CD4-positive, alpha-beta T cell treated with Interleukin-10 for 1 hour (primary cell): ENCODE measurements at regions not wholly inside any gene's neighbourhood (a gene's known extent, or its start where the extent isn't known, plus 50 kb on each side); places are given as distances from the start of the nearest gene placed in this dataset.

Source experiments
- DNase-seq: peaks from one replicate; pipeline ENCODE4 v3.0.0-alpha.2; 2020

DNA sequence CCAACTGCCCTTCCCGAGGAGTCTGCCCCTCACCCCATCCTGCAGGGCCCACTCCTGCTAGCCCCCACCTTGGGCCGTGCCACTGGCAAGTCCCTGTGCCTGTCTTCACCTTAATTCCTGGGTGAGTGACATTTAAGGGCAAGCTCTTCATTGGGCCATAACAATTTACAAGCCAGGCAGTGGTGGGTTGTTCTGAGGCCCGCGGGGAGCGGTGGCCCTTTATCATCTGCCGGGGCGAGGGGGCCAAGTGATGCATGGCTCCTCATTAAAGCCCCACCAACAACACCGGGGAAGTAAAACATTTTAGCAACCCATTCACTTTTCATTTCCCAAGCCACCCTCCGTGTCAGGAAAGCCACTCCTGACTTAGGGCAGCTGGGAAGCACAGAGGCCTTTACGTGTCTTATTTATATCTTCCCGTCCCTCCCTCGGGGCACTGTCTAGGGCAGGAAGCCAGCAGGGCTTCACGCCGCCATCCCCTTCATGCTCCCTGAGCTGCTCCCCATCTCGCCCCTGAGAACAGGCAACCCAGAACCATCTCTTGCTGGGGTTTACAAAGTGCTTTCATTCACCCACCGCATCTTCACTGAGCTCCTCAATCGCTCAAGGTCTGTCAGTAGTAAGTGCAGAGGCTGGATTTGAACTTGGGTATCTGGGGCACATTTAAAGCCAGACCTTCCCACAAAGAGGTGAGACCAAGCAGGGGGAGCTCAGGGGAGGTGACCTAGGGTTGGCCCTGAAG lies 55.5 kb upstream of the CCDC167 start:
- DNase-seq, result no peak

DNA sequence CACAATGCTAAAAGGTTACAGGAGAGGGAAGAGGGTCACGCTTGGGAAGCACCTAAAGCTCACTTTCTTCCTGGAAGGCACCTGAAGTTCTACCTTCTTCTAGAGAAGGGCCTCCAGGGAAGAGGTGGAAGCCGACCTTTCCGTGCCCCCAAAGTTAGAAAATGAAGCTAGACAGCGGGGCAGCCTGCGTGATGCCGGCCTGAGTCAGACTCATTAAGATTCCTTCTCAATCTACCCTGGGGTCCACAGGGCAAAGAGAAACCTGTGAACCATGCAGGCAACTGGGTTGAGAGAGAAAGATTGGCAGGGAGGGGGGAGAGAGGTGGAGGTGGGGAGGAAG lies 54.8 kb upstream of the CCDC167 start:
- DNase-seq, result no peak

DNA sequence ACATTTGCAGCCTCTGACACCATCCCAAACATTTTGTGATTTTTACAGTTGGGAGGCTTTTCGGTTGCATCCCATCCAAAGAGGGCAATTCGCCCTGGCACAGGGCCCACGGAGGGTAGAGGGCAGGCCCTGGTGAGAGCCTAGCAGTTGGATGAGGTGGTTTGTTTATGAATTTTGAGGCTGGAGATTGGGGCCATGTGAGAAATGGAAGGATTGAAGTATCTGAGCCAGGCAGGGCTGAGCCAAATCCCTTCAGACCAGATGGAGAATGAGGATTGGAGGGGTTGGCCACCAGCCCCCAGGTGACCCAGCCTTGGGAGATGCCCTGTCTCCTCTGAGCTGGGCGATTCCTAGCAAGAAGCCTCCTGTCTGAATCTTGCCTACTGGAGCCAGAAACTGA lies 52.6 kb upstream of the CCDC167 start:
- no peak for DNase-seq

DNA sequence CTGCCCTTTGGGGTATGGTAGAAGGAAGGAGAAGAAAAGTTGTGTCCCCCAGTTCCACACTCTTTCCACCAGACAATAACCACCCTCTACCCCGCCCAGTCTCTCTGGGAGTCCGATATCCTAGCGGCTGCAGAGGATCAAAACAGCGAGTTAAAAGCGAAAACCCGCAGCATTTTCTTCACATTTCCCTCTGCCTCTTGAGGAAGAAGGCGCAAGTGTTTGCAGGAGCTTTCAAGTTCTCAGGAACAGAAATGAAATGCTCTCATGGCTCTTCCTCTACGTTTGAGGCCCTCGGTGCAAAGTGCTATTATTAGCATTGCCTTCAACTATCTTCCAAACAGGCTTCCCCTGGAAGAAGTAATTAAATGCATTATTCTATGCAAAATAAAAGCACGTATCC lies 52.2 kb upstream of the CCDC167 start:
- no peak for DNase-seq

DNA sequence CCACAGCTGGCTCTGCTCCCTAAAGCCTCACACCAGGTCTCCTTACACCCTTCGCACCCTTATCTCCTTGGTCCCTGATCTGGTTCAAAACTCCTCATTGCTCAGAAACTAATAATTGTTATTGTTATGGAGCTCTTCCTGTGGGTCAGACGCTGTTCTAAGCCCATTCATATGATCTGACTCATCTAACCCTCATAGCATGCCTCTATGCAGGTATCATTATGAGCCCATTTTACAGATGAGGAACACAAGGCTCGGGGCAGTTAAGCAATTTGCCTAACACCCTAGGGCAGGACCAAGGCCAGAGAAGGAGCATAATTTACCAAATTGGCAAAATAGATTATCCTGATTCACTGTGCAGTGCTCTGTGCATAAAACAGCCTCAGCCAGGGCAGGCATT lies 51.8 kb upstream of the CCDC167 start:
- no peak for DNase-seq

DNA sequence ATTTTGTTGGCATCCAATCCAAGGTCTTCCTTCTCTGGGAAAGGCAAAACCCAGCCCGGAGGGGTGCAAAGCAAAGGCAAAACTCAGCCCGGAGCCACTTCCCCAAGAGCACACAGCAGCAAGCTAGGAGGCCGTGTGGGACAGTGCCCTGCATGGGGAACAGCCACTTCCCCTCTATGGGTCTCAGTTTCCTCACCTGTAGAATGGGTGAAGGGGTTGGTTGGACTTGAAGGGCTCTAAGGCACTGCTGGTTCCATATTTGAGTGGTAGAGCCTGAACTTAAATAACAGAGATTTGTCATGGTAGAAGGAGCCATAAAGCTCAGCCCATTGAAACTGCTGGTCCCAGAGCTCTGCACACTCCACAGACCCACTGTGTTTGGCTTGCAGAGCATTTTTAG lies 51.3 kb upstream of the CCDC167 start:
- DNase-seq, result no peak

DNA sequence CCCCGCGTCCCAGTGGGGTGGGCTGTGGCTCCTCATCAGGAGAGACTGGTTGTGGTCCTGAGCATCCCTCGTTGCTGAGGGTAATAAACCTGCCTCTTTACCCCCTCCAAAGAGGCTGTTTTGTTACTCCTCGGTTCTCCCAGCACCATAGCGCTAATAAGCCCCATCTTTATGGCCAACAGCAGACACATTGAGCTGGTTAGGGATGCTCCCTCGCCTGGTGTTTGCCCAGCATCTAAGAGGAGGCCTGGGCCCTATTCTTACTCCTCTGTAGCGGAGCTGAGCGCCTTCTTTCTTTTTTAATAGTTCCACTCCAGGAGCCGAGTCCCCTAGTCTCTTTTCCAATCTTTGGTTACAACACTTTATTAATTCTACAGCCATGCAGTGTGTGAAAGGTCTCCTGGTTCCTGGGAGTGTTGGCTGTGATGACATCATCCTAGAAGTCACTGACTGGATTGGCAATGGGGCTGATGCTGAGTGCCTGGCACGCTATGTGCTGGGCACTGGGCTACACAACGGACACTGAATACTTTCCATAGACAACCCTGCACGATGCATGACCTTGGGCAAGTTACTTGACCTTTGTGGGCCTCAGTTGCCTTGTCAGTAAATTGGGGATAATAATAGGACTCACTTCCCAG lies 50.6 kb upstream of the CCDC167 start:
- no peak for DNase-seq

DNA sequence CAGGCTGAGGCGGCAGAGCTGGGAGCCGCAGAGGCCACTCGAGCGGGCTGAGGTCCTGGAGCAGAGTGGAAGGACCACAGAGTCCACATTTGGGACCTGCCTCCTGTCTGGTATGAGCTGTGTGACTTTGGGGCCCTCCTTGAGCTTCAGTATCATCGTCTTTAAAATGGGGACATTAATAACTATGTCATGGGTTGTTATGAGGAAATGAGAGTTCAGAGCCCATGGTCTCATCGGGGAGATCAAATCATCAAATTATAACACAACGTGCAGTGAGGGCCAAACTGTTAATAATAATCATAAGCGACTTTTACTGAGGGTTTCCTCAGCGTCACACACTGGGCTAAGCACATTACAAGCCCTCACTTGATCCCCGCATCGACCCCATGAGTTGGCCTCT lies 49.9 kb upstream of the CCDC167 start:
- DNase-seq, result no peak
